SU-DHL-6 (cell line): ENCODE measurements at regions not wholly inside any gene's neighbourhood (a gene's known extent, or its start where the extent isn't known, plus 50 kb on each side); places are given as distances from the start of the nearest gene placed in this dataset.

ENCODE experiments used
- H2AFZ ChIP-seq: fragments of 200-600 bp; sonication (generic); 2 replicates; pipeline ENCODE4 v1.6.1; 2014; ENCODE audit warnings: low read depth, mild to moderate bottlenecking, moderate library complexity, mixed read lengths, antibody characterized with exemption, low read length; ENCODE audit not compliant: severe bottlenecking
- H3F3A ChIP-seq: fragments of 200-600 bp; shearing (Covaris generic); 2 replicates; pipeline ENCODE4 v1.6.0; 2016; ENCODE audit warnings: antibody characterized with exemption, mild to moderate bottlenecking; ENCODE audit not compliant: insufficient read depth
- H3K27ac ChIP-seq: fragments of 200-600 bp; sonication (generic); 2 replicates; pipeline ENCODE4 v1.5.1; 2016; ENCODE audit warnings: low read depth, mild to moderate bottlenecking, low read length, moderate library complexity, mixed read lengths
- H3K27me3 ChIP-seq: fragments of 200-600 bp; sonication (generic), shearing (Covaris generic); 2 replicates; pipeline ENCODE4 v1.6.0; 2014; ENCODE audit warnings: mild to moderate bottlenecking, low read length
- H3K36me3 ChIP-seq: fragments of 200-600 bp; sonication (generic); 2 replicates; pipeline ENCODE4 v1.6.1; 2014; ENCODE audit warnings: mild to moderate bottlenecking, low read length, mixed read lengths
- H3K4me2 ChIP-seq: fragments of 300-600, 200-600 bp; shearing (Covaris generic), sonication (generic); 2 replicates; pipeline ENCODE4 v1.6.0; 2014; ENCODE audit warnings: low read length, low read depth, mild to moderate bottlenecking; ENCODE audit not compliant: poor library complexity, severe bottlenecking
- H3K4me3 ChIP-seq: fragments of 200-600 bp; sonication (generic); 2 replicates; pipeline ENCODE4 v1.5.1; 2014; ENCODE audit warnings: antibody characterized with exemption, low read length, mild to moderate bottlenecking, mixed read lengths; ENCODE audit not compliant: insufficient read depth, poor library complexity, severe bottlenecking
- H3K79me2 ChIP-seq: fragments of 200-600 bp; sonication (generic); 2 replicates; pipeline ENCODE4 v1.6.1; 2014; ENCODE audit warnings: mild to moderate bottlenecking, low read length, moderate library complexity; ENCODE audit not compliant: insufficient read depth
- H3K9ac ChIP-seq: fragments of 200-600 bp; sonication (generic); 2 replicates; pipeline ENCODE4 v1.7.0; 2014; ENCODE audit warnings: mild to moderate bottlenecking, low read length
- H3K9me2 ChIP-seq: fragments of 200-600 bp; sonication (generic); replicated peaks from 2 replicates; pipeline ENCODE4 v1.6.1; 2014; ENCODE audit warnings: low read length; ENCODE audit not compliant: insufficient read depth
- H3K9me3 ChIP-seq: fragments of 200-600 bp; sonication (generic); 2 replicates; pipeline ENCODE4 v1.6.1; 2014; ENCODE audit warnings: low read length, mixed read lengths; ENCODE audit not compliant: insufficient read depth
- H4K20me1 ChIP-seq: fragments of 200-600 bp; sonication (generic); 2 replicates; pipeline ENCODE4 v1.6.1; 2014; ENCODE audit warnings: low read depth, mild to moderate bottlenecking, antibody characterized with exemption, low read length, moderate library complexity, mixed read lengths
- EZH2phosphoT487 ChIP-seq: fragments of 200-600 bp; sonication (generic), shearing (Covaris generic); conservative IDR thresholded peaks from 2 replicates; pipeline ENCODE4 v1.6.1; 2018; ENCODE audit warnings: mild to moderate bottlenecking, antibody characterized with exemption, low read length, moderate library complexity, mixed read lengths
- TF ChIP-seq, protein P1 (sequence below): fragments of 200-600 bp; sonication (generic); IDR thresholded peaks from one replicate; pipeline ENCODE4 v1.5.1; 2017; ENCODE audit warnings: antibody characterized with exemption, mild to moderate bottlenecking, low read length, moderate library complexity; ENCODE audit not compliant: insufficient read depth, poor library complexity, severe bottlenecking

DNA sequence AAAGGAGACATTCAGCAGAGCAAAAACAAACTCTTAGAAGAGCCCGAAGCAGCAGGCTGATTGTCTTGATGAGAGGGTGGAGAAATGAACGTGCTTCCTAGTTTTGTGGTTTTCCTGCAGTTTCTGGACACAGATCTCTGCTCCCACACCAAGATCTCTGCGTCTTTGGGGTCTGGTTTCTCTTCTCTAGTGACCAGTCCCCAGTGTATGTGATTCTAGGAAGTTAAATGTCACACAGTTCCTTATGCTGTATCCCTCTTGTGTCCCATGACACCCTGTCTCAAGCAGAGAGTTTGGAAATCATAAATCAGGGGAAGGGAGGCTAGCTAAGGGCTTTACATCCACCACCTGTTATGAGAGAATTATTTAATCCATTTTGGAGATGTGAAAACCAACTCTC is 55.4 kb upstream of the KLF14 start:
- Histone ChIP-seq H3K36me3 (no peaks in the 10 kb centered on the region), H3K27me3 (no peaks in the 10 kb centered on the region), H4K20me1 (no peaks in the 10 kb centered on the region), H3K27ac (no peak overlapping the region), H3K4me2 (no peak overlapping the region), H3K4me3 (no peak overlapping the region), H3K9me2 (no peaks in the 10 kb centered on the region), H2AFZ (no peak overlapping the region), H3F3A (no peaks in the 10 kb centered on the region), H3K9me3 (no peaks in the 10 kb centered on the region), H3K9ac (no peak overlapping the region), H3K79me2 (no peaks in the 10 kb centered on the region)
- TF ChIP-seq EZH2phosphoT487, result no peak
- TF ChIP-seq, protein P1, sequence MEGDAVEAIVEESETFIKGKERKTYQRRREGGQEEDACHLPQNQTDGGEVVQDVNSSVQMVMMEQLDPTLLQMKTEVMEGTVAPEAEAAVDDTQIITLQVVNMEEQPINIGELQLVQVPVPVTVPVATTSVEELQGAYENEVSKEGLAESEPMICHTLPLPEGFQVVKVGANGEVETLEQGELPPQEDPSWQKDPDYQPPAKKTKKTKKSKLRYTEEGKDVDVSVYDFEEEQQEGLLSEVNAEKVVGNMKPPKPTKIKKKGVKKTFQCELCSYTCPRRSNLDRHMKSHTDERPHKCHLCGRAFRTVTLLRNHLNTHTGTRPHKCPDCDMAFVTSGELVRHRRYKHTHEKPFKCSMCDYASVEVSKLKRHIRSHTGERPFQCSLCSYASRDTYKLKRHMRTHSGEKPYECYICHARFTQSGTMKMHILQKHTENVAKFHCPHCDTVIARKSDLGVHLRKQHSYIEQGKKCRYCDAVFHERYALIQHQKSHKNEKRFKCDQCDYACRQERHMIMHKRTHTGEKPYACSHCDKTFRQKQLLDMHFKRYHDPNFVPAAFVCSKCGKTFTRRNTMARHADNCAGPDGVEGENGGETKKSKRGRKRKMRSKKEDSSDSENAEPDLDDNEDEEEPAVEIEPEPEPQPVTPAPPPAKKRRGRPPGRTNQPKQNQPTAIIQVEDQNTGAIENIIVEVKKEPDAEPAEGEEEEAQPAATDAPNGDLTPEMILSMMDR, result no peak

DNA sequence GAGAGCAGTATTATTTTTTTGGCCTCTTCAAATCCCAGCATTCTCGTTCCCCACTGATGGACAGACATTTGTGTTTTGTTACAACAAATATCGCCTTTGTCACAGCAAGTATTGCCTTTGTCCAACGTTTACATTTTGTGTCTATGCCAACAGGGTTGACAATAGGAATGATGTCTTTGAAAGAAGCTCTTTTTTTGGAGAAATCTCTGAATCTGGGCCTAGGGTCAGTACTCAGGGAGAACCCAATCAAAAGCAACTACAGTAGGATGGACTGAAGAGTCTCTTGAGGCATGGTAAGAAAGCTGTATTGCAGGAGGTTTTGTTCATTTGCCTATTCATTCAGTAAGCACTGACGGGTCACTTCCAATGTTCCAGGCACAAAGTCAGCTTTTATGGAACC is 57.7 kb upstream of the KLF14 start:
- Histone ChIP-seq H3F3A (no peaks in the 10 kb centered on the region), H3K9me3 (no peaks in the 10 kb centered on the region), H3K36me3 (no peaks in the 10 kb centered on the region), H3K4me2 (no peak overlapping the region), H3K27me3 (no peaks in the 10 kb centered on the region), H3K4me3 (no peak overlapping the region), H3K9me2 (no peaks in the 10 kb centered on the region), H4K20me1 (no peaks in the 10 kb centered on the region), H3K79me2 (no peaks in the 10 kb centered on the region), H3K27ac (no peak overlapping the region), H2AFZ (no peak overlapping the region), H3K9ac (no peak overlapping the region)
- TF ChIP-seq, protein P1, result no peak

DNA sequence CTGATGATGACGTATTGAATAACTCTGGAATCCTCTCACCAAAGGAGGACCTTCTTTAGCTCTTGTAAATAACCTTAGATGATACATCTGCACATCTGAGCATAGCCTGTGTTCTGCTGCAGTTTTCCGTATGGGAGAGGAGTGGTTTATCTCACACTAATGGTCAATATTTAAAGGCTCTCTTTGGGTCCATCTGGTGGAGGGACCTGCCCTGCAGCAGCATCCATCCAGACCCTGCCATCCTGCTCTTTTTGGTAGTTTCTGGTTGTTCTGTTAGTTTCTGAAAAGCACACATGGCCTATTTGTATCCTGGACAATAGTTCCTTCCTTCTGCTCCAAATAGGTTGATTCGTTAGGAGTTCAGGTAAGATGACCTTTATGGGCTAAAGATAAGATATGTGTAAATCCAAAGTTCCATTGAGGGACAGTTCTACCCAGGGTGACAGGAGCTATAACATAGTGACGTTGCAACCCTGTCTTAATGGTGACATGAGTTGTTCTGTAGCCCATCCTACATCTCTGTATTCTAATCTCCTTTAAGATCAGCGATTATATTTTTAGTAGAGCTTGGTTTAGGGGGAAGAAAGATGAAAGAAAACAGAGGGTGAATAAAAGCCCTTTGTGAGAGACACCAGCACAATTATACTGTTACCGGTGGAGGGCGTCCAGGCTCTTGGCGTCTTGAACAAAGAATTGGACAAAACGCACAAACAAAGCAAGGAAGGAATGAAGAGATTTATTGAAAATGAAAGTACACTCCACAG is 60.0 kb upstream of the KLF14 start:
- no peaks in the 10 kb centered on the region for H3K9me2 ChIP-seq
- no peaks in the 10 kb centered on the region for H3K9me3 ChIP-seq
- no peaks in the 10 kb centered on the region for H3F3A ChIP-seq
- H3K27ac ChIP-seq, result no peak overlapping the region
- no peaks in the 10 kb centered on the region for H4K20me1 ChIP-seq
- H3K27me3 ChIP-seq, result no peaks in the 10 kb centered on the region
- H3K9ac ChIP-seq, result no peak overlapping the region
- H3K79me2 ChIP-seq, result no peaks in the 10 kb centered on the region
- TF ChIP-seq, protein P1, result no peak
- no peak for TF ChIP-seq EZH2phosphoT487
- H2AFZ ChIP-seq, result no peak overlapping the region
- H3K36me3 ChIP-seq, result no peaks in the 10 kb centered on the region
- no peak overlapping the region for H3K4me2 ChIP-seq
- H3K4me3 ChIP-seq, result no peak overlapping the region
